GM23248 (cell line): ENCODE measurements at regions not wholly inside any gene's neighbourhood (a gene's known extent, or its start where the extent isn't known, plus 50 kb on each side); places are given as distances from the start of the nearest gene placed in this dataset.
"Not testable (repeated sequence)": the region's sequence is repeated elsewhere in the genome, so short reads cannot be mapped to it uniquely, and the experiment has no call there.

Experiments used
- EZH2 ChIP-seq: fragments of 200-600 bp; sonication (generic); IDR thresholded peaks from 2 replicates; pipeline ENCODE4 v1.6.1; 2018; ENCODE audit warnings: antibody characterized with exemption, mild to moderate bottlenecking; ENCODE audit not compliant: insufficient read depth, poor library complexity, severe bottlenecking
- EZH2phosphoT487 ChIP-seq: fragments of 200-600 bp; sonication (generic); IDR thresholded peaks from 2 replicates; pipeline ENCODE4 v1.6.1; 2018; ENCODE audit warnings: antibody characterized with exemption, moderate library complexity, mild to moderate bottlenecking, low read depth; ENCODE audit not compliant: insufficient read depth

DNA sequence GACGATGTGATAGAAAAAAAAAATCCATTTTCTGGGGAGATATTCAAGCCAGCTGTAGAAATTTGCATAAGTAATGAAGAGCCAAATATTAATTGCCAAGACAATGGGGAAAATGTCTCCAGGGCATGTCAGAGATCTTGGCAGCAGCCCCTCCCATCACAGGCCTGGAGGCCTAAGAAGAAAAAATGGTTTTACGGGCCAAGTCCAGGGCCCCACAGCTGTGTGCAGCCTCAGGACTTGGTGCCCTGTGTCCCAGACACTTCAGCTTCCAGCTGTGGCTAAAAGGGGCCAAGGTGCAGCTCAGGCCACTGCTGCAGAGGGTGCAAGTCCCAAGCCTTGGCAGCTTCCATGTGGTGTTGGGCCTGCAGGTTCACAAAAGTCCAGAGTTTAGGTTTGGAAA, 83.4 kb downstream of the TBX3 start:
- TF ChIP-seq EZH2, EZH2phosphoT487: not testable (repeated sequence)
